ENCODE measurements at regions not wholly inside any gene's neighbourhood (a gene's known extent, or its start where the extent isn't known, plus 50 kb on each side); places are given as distances from the start of the nearest gene placed in this dataset.
A peak's percentile ranks its signal among the peaks of the same experiment; 100 is the strongest.
"Not testable (repeated sequence)": the region's sequence is repeated elsewhere in the genome, so short reads cannot be mapped to it uniquely, and the experiment has no call there.

GRCh38 chr6:166700871-166701270, 73.8 kb upstream of the RPS6KA2 start:
- not testable (repeated sequence) for ATAC-seq

- TF ChIP-seq CSDC2 (CRISPR knock-in tag; IDR thresholded peaks at IDR 0.05) (no peak), OSR1 (CRISPR knock-in tag; IDR thresholded peaks at IDR 0.05) (no peak), ESRRG (CRISPR knock-in tag; IDR thresholded peaks at IDR 0.05) (no peak), PPARA (CRISPR knock-in tag; IDR thresholded peaks at IDR 0.05; ENCODE audit: borderline replicate concordance) (no peak), TOX (CRISPR knock-in tag; IDR thresholded peaks at IDR 0.05; ENCODE audit: borderline replicate concordance) (no peak)
- ATAC-seq = no peak
These were observed 70.1 kb upstream of the RPS6KA2 start for GRCh38 chr6:166697113-166697512.

GRCh38 chr6:166693880-166694279, 66.8 kb upstream of the RPS6KA2 start:
- ATAC-seq = no peak
- TF ChIP-seq ISL1 (CRISPR knock-in tag; IDR thresholded peaks at IDR 0.05) (no peak), TCF4 (CRISPR knock-in tag; IDR thresholded peaks at IDR 0.05; ENCODE audit: borderline replicate concordance) (no peak)

GRCh38 chr6:166692723-166693302, 65.8 kb upstream of the RPS6KA2 start:
- TF ChIP-seq ZFP30 (CRISPR knock-in tag; IDR thresholded peaks at IDR 0.05) (no peak), BACH2 (CRISPR knock-in tag; IDR thresholded peaks at IDR 0.05; ENCODE audit: borderline replicate concordance) (no peak), PATZ1 (CRISPR knock-in tag; IDR thresholded peaks at IDR 0.05; ENCODE audit: borderline replicate concordance) (no peak), TOX (CRISPR knock-in tag; IDR thresholded peaks at IDR 0.05; ENCODE audit: borderline replicate concordance) (no peak), ISL1 (CRISPR knock-in tag; IDR thresholded peaks at IDR 0.05) (no peak)
- ATAC-seq = no peak

GRCh38 chr6:166691746-166692145, 64.7 kb upstream of the RPS6KA2 start:
- ATAC-seq = peak; percentile 20; the same call in 2 of the 3 replicates
- TF ChIP-seq ZNF70 (CRISPR knock-in tag; IDR thresholded peaks at IDR 0.05) (no peak), CSDC2 (CRISPR knock-in tag; IDR thresholded peaks at IDR 0.05) (no peak), TCF4 (CRISPR knock-in tag; IDR thresholded peaks at IDR 0.05; ENCODE audit: borderline replicate concordance) (no peak), ZFP30 (CRISPR knock-in tag; IDR thresholded peaks at IDR 0.05) (no peak)

GRCh38 chr6:166691199-166691598, 64.1 kb upstream of the RPS6KA2 start:
- TF ChIP-seq PATZ1 (CRISPR knock-in tag; IDR thresholded peaks at IDR 0.05; ENCODE audit: borderline replicate concordance) (no peak), RARB (CRISPR knock-in tag; IDR thresholded peaks at IDR 0.05) (no peak), ZNF565 (CRISPR knock-in tag; conservative IDR thresholded peaks at IDR 0.05; ENCODE audit: low read depth) (no peak), ZNF8 (CRISPR knock-in tag; IDR thresholded peaks at IDR 0.05) (no peak), ZFP3 (CRISPR knock-in tag; IDR thresholded peaks at IDR 0.05) (no peak), CSRNP3 (CRISPR knock-in tag; IDR thresholded peaks at IDR 0.05) (no peak), BACH2 (CRISPR knock-in tag; IDR thresholded peaks at IDR 0.05; ENCODE audit: borderline replicate concordance) (no peak), ZNF70 (CRISPR knock-in tag; IDR thresholded peaks at IDR 0.05) (no peak), ZFP30 (CRISPR knock-in tag; IDR thresholded peaks at IDR 0.05) (no peak), POU6F1 (CRISPR knock-in tag; IDR thresholded peaks at IDR 0.05; ENCODE audit: borderline replicate concordance, low read depth) (no peak), TOX (CRISPR knock-in tag; IDR thresholded peaks at IDR 0.05; ENCODE audit: borderline replicate concordance) (no peak), CREB5 (CRISPR knock-in tag; IDR thresholded peaks at IDR 0.05; ENCODE audit: low read depth) (no peak), ESRRG (CRISPR knock-in tag; IDR thresholded peaks at IDR 0.05) (no peak), TCF4 (CRISPR knock-in tag; IDR thresholded peaks at IDR 0.05; ENCODE audit: borderline replicate concordance) (no peak), ISL1 (CRISPR knock-in tag; IDR thresholded peaks at IDR 0.05) (no peak; the same call in 1 of the 2 replicates), SNAI2 (CRISPR knock-in tag; IDR thresholded peaks at IDR 0.05) (no peak), OSR1 (CRISPR knock-in tag; IDR thresholded peaks at IDR 0.05) (no peak), PPARA (CRISPR knock-in tag; IDR thresholded peaks at IDR 0.05; ENCODE audit: borderline replicate concordance) (no peak)
- peak; percentile 94 for ATAC-seq

Measured in SK-N-SH treated with all-trans-retinoic acid at 6 μM for 48 hours (cell line).